Breast epithelium (tissue), 4 donors: ENCODE measurements at regions not wholly inside any gene's neighbourhood (a gene's known extent, or its start where the extent isn't known, plus 50 kb on each side); places are given as distances from the start of the nearest gene placed in this dataset.

ENCODE experiments used
- DNase-seq, 2 donors: peaks; one replicate each; pipeline ENCODE4 v3.0.0-alpha.2; 2019; ENCODE audit warnings: low spot score in 2 of 2
- H3K27ac ChIP-seq, 2 donors: fragments of 200-600 bp; sonication (generic) in 1 of 2; one replicate each; pipeline ENCODE4 v1.5.1; 2016 to 2019; ENCODE audit warnings: mild to moderate bottlenecking in 1 of 2
- H3K27me3 ChIP-seq, 2 donors: fragments of 200-600 bp; sonication (generic) in 1 of 2; one replicate each; pipeline versions ENCODE4 v1.5.1 to v1.6.0; 2017 to 2019; ENCODE audit warnings: control low read depth in 1 of 2, mild to moderate bottlenecking in 1 of 2
- H3K36me3 ChIP-seq: fragments of 200-600 bp; one replicate; pipeline ENCODE4 v1.5.1; 2019
- H3K4me1 ChIP-seq, 2 donors: fragments of 200-600 bp; sonication (generic); one replicate each; pipeline ENCODE4 v1.5.1; 2016 to 2019; ENCODE audit warnings: control low read depth in 1 of 2
- H3K4me3 ChIP-seq, 3 donors: fragments of 200-600 bp; sonication (generic); 1 replicate in 2 of 3; 2 replicates in 1 of 3; pipeline ENCODE4 v1.5.1; 2016 to 2019; ENCODE audit warnings: mild to moderate bottlenecking in 3 of 3, moderate library complexity in 2 of 3
- H3K9me3 ChIP-seq, 2 donors: fragments of 200-600 bp; sonication (generic) in 1 of 2; one replicate each; pipeline ENCODE4 v1.5.1; 2016 to 2019; ENCODE audit warnings: control low read depth in 1 of 2
- CTCF ChIP-seq, 3 donors: fragments of 450-650 bp; IDR thresholded peaks; one replicate each; pipeline ENCODE4 v1.5.1; 2016 to 2017; ENCODE audit warnings: antibody characterized with exemption in 3 of 3, mild to moderate bottlenecking in 3 of 3, moderate library complexity in 3 of 3
- POLR2A ChIP-seq: fragments of 450-650 bp; IDR thresholded peaks from one replicate; pipeline ENCODE4 v1.6.1; 2016; ENCODE audit warnings: antibody characterized with exemption, mild to moderate bottlenecking, moderate library complexity
- POLR2AphosphoS5 ChIP-seq, 3 donors: sonication (generic); formaldehyde crosslinking; IDR thresholded peaks; one replicate each; pipeline ENCODE4 v1.6.1; 2017; ENCODE audit warnings: antibody characterized with exemption in 3 of 3
- intact Hi-C: fragments of 100-400 bp; cut with DNase I; formaldehyde crosslinking; loops from one replicate; pipeline ENCODE4 v1.15.1; 2023; ENCODE audit warnings: low total_unique reads

GRCh38 chr4:106704253-106704870 is 331.8 kb downstream of the DKK2 start:
- peaks cover 0 to 5% of the 10 kb centered on the region in 2 donors for H3K9me3 ChIP-seq
- H3K36me3 ChIP-seq = no peaks in the 10 kb centered on the region
- no peaks in the 10 kb centered on the region for H3K4me1 ChIP-seq
- H3K27ac ChIP-seq = no peak overlapping the region
- H3K27me3 ChIP-seq = no peaks in the 10 kb centered on the region
- intact Hi-C loops = no loop called here
- H3K4me3 ChIP-seq = no peak overlapping the region
- no peak for TF ChIP-seq POLR2A
- DNase-seq = no peak

DNA sequence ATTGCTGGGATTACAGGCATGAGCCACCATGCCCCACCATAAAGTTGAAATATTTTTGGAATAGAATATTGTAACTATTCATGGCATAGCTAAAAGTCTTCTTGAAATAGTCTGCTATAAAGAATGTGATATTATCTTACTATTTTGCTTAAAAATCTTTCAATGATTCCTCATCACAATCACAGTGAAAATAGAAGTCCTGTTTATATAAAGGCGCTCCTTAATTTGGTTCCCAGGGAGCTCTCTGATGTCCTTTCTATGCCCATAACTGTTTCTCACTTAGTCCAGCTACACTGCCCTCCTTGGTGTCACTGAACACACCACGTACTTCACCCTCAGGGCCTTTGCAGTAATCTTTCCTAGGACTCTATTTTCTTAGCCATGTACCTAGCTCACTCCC is 331.7 kb upstream of the GIMD1 start:
- no peaks in the 10 kb centered on the region for H3K4me1 ChIP-seq
- no peak overlapping the region for H3K4me3 ChIP-seq
- DNase-seq = no peak
- no peak overlapping the region for H3K27ac ChIP-seq
- no peak for TF ChIP-seq CTCF (IDR thresholded peaks at IDR 0.05)
- TF ChIP-seq POLR2AphosphoS5 (IDR thresholded peaks at IDR 0.05) = no peak
- TF ChIP-seq POLR2A = no peak
- H3K36me3 ChIP-seq = no peaks in the 10 kb centered on the region
- H3K27me3 ChIP-seq = no peaks in the 10 kb centered on the region
- H3K9me3 ChIP-seq = peaks cover 0 to 5% of the 10 kb centered on the region in 2 donors
- intact Hi-C loops = no loop called here

DNA sequence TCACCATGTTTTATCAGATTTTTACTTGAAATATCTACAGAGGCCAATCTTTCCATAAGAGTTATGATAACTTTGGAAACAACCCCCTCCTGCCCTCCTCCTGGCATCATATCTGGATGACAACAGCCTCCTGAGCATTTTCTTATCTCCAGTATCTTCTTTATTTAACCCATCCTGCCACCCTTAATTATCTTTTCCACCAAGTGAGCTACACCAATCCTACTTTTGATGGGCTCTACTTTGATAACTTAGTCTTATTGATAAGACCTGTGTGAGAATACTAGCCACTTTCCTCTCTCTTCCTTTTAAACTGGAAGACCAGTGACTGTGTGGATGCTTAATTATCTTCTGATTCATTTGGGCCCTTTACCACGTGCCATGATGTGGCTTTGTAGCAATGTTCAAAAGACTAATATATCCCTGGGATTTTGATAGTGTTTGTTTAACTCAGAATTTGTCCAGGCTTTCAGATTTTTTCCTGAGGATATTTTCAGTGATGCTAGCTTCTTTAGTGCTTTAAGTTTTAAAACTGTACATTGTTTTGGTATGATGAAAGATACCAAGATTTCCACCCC is 330.1 kb upstream of the GIMD1 start:
- Histone ChIP-seq H3K4me1 (no peaks in the 10 kb centered on the region), H3K9me3 (peaks cover 0 to 4% of the 10 kb centered on the region in 2 donors), H3K4me3 (no peak overlapping the region), H3K27ac (no peak overlapping the region), H3K27me3 (no peaks in the 10 kb centered on the region), H3K36me3 (no peaks in the 10 kb centered on the region)
- TF ChIP-seq CTCF (IDR thresholded peaks at IDR 0.05) = no peak
- TF ChIP-seq POLR2A = no peak
- TF ChIP-seq POLR2AphosphoS5 (IDR thresholded peaks at IDR 0.05) = no peak
- no peak for DNase-seq
- intact Hi-C loops = no loop called here

DNA sequence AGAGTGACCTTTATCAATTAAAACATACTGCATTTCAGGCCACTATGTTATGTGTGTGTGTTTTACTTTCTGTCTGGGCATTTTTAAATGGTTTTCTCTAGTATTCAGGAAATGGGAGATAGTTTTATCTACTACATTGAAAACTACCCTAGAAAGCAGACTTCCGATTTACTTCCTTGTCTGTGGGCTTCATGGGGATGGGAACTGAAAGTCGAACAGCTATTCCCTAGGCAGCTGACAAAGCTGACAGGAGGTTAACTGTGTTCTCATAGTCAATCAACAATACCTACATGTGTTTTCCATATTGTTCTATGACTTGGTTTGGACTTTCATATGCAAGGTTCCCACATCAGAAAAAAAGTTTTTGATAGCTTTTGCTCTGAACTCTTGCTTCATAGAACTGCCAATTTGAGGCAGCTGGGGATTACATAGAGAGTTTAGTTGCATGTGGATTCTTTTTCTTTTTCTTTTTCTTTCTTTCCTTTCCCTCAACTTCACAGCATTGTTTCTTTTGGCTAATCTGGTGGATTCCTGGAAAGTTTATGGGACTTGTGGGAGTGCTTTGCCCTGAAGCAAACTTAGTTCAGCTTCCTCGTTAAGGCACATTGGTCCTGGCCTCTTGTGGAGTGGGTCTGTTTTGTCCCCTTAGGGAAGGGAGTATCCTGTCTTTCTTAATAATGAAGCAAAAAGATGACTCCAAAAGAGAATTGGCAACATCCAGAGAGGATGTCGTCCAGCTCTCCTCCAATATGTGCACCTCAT is 327.1 kb upstream of the GIMD1 start:
- Histone ChIP-seq H3K27ac (no peak overlapping the region), H3K4me3 (no peak overlapping the region), H3K9me3 (no peaks in the 10 kb centered on the region), H3K36me3 (no peaks in the 10 kb centered on the region), H3K4me1 (no peaks in the 10 kb centered on the region), H3K27me3 (no peaks in the 10 kb centered on the region)
- no peak for DNase-seq
- TF ChIP-seq POLR2AphosphoS5 (IDR thresholded peaks at IDR 0.05) (no peak), CTCF (IDR thresholded peaks at IDR 0.05) (no peak), POLR2A (no peak)
- intact Hi-C loops = no loop called here

- no peak for TF ChIP-seq CTCF (IDR thresholded peaks at IDR 0.05)
- no peak for TF ChIP-seq POLR2AphosphoS5 (IDR thresholded peaks at IDR 0.05)
- TF ChIP-seq POLR2A = no peak
- no peak overlapping the region for H3K4me3 ChIP-seq
- H3K4me1 ChIP-seq = no peaks in the 10 kb centered on the region
- intact Hi-C loops = no loop called here
- DNase-seq = no peak
- H3K36me3 ChIP-seq = no peaks in the 10 kb centered on the region
- no peaks in the 10 kb centered on the region for H3K27me3 ChIP-seq
- H3K9me3 ChIP-seq = peaks cover 0 to 3% of the 10 kb centered on the region in 2 donors
- no peak overlapping the region for H3K27ac ChIP-seq
These were observed 325.7 kb upstream of the GIMD1 start for GRCh38 chr4:106694232-106694631.
